ENCODE measurements at regions not wholly inside any gene's neighbourhood (a gene's known extent, or its start where the extent isn't known, plus 50 kb on each side); places are given as distances from the start of the nearest gene placed in this dataset.

DNA sequence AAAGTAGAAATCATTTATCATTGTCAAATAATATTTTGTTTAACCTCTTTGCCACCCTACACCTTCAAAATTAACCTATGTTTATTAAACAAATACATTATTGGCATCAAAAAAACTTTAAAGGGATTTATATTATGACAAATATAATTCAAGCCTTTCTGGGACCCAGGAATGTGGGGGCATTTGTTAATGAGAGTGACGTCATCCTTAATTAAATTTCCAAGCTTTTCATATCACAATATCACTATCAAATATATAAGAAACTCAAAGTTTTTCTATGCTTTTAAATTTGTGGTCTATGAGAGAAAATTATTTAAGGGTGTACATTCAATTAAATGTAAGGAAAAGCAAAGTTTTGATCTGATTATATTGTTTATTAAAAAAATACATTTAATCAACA lies 307.4 kb upstream of the POU3F3 start:
- no peak overlapping the region for H3K27ac ChIP-seq (ENCODE audit: insufficient read depth in 1 of 2, low read depth in 1 of 2, low read length in 2 of 2, poor library complexity in 1 of 2, severe bottlenecking in 2 of 2)
- H3K9me3 ChIP-seq (ENCODE audit: control extremely low read depth in 1 of 5, control insufficient read depth in 4 of 5, insufficient read depth in 2 of 5, low read depth in 1 of 5, low read length in 4 of 5): no peaks in the 10 kb centered on the region
- no peak for DNase-seq
- ChIA-PET POLR2A (no interaction called here), CTCF (no interaction called here)
- no CpG with 5 or more reads among the region's 1 CpG for WGBS (ENCODE audit: insufficient coverage)
- no peak overlapping the region for H3K4me3 ChIP-seq (ENCODE audit: control insufficient read depth in 1 of 7, extremely low read depth in 1 of 7, insufficient read depth in 4 of 7, low read depth in 2 of 7, low read length in 6 of 7)
- H3K4me1 ChIP-seq (ENCODE audit: control extremely low read depth in 1 of 4, control insufficient read depth in 4 of 4, insufficient read depth in 4 of 4, low read length in 3 of 4): no peaks in the 10 kb centered on the region
- H3K36me3 ChIP-seq (ENCODE audit: control insufficient read depth in 4 of 4, insufficient read depth in 4 of 4, low read length in 3 of 4): no peaks in the 10 kb centered on the region
- H3K27me3 ChIP-seq (replicated peaks in 2 of 5; ENCODE audit: control insufficient read depth in 4 of 5, insufficient read depth in 5 of 5, low read length in 4 of 5): no peaks in the 10 kb centered on the region

DNA sequence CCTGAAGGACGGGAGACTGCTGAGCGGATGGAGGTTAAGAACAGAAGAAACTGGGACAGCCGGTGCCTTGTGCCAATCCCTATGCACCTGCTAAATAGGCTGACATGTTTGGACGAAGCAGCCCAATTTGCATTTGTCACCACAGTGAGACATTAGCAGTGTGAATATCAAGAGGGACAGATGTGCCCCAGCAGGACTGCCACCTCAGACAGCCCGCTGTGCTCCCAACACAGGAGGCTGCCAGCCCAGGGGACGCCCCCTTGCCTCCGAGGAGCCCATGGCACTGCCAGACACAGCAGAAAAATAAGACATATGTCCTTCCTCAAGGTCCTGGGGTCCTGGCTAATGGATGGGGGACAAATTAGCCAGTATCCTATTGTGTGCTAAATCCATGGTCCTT lies 306.7 kb upstream of the POU3F3 start:
- H3K4me1 ChIP-seq (ENCODE audit: control extremely low read depth in 1 of 4, control insufficient read depth in 4 of 4, insufficient read depth in 4 of 4, low read length in 3 of 4): no peaks in the 10 kb centered on the region
- H3K9me3 ChIP-seq (ENCODE audit: control extremely low read depth in 1 of 5, control insufficient read depth in 4 of 5, insufficient read depth in 2 of 5, low read depth in 1 of 5, low read length in 4 of 5): no peaks in the 10 kb centered on the region
- H3K36me3 ChIP-seq (ENCODE audit: control insufficient read depth in 4 of 4, insufficient read depth in 4 of 4, low read length in 3 of 4): no peaks in the 10 kb centered on the region
- no peak overlapping the region for H3K27ac ChIP-seq (ENCODE audit: insufficient read depth in 1 of 2, low read depth in 1 of 2, low read length in 2 of 2, poor library complexity in 1 of 2, severe bottlenecking in 2 of 2)
- WGBS (ENCODE audit: insufficient coverage): 93% methylated on average over 7 of the region's 7 CpGs
- POLR2A ChIA-PET: no interaction called here
- CTCF ChIA-PET: no interaction called here
- no peak overlapping the region for H3K4me3 ChIP-seq (ENCODE audit: control insufficient read depth in 1 of 7, extremely low read depth in 1 of 7, insufficient read depth in 4 of 7, low read depth in 2 of 7, low read length in 6 of 7)
- no peaks in the 10 kb centered on the region for H3K27me3 ChIP-seq (replicated peaks in 2 of 5; ENCODE audit: control insufficient read depth in 4 of 5, insufficient read depth in 5 of 5, low read length in 4 of 5)
- DNase-seq: no peak

DNA sequence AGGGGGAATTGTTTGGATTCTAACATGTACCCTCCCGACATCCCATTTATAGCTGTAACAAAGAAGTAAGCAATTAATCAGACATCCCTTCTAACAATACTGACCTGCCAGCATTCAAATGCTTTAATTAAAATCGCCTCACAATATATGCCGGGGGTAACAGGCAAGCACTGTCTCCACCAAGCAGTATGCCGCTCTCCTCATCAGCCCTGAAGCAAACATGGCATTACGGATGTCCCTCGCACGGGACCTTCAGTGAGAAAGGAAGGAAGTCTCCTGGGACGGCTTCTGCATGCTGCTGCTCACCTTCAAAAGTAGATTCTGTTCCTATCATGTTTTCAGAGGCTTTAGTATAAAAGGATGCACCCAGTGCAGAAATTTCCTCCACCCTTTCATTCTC lies 292.7 kb upstream of the POU3F3 start:
- no peak for DNase-seq
- ChIA-PET CTCF (interaction anchor here (1.4 kb wide), 1 partner anchor 12 kb away, joined by 4 read pairs; no protein-coding TSS in a partner anchor), POLR2A (no interaction called here)
- H3K36me3 ChIP-seq (ENCODE audit: control insufficient read depth in 4 of 4, insufficient read depth in 4 of 4, low read length in 3 of 4): no peaks in the 10 kb centered on the region
- H3K9me3 ChIP-seq (ENCODE audit: control extremely low read depth in 1 of 5, control insufficient read depth in 4 of 5, insufficient read depth in 2 of 5, low read depth in 1 of 5, low read length in 4 of 5): no peaks in the 10 kb centered on the region
- WGBS (ENCODE audit: insufficient coverage): 82% methylated on average over 5 of the region's 8 CpGs
- H3K27ac ChIP-seq (ENCODE audit: insufficient read depth in 1 of 2, low read depth in 1 of 2, low read length in 2 of 2, poor library complexity in 1 of 2, severe bottlenecking in 2 of 2): no peak overlapping the region
- H3K27me3 ChIP-seq (replicated peaks in 2 of 5; ENCODE audit: control insufficient read depth in 4 of 5, insufficient read depth in 5 of 5, low read length in 4 of 5): no peaks in the 10 kb centered on the region
- H3K4me1 ChIP-seq (ENCODE audit: control extremely low read depth in 1 of 4, control insufficient read depth in 4 of 4, insufficient read depth in 4 of 4, low read length in 3 of 4): no peaks in the 10 kb centered on the region
- H3K4me3 ChIP-seq (ENCODE audit: control insufficient read depth in 1 of 7, extremely low read depth in 1 of 7, insufficient read depth in 4 of 7, low read depth in 2 of 7, low read length in 6 of 7): no peak overlapping the region

DNA sequence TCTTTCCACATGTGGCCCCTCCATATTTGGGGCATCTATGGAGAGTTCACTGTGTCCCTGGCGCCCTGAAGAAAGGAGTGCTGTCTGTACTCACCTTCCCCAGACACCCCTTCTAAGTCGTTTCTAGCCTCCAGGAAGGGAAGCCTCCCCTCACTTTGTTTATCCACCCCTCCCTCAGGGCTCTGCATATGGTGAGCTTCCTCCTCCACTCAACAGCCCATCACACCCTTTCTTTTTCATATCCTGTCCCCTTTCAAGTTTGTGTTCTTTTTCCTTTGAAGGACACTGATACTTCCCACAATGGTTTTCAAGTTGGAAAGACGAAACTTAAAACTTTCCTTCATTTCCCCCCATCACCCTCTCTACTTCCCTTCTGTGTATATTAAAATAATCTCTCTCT lies 291.4 kb upstream of the POU3F3 start:
- ChIA-PET CTCF (no interaction called here), POLR2A (no interaction called here)
- no peaks in the 10 kb centered on the region for H3K9me3 ChIP-seq (ENCODE audit: control extremely low read depth in 1 of 5, control insufficient read depth in 4 of 5, insufficient read depth in 2 of 5, low read depth in 1 of 5, low read length in 4 of 5)
- H3K36me3 ChIP-seq (ENCODE audit: control insufficient read depth in 4 of 4, insufficient read depth in 4 of 4, low read length in 3 of 4): no peaks in the 10 kb centered on the region
- no peak overlapping the region for H3K4me3 ChIP-seq (ENCODE audit: control insufficient read depth in 1 of 7, extremely low read depth in 1 of 7, insufficient read depth in 4 of 7, low read depth in 2 of 7, low read length in 6 of 7)
- no peaks in the 10 kb centered on the region for H3K4me1 ChIP-seq (ENCODE audit: control extremely low read depth in 1 of 4, control insufficient read depth in 4 of 4, insufficient read depth in 4 of 4, low read length in 3 of 4)
- H3K27ac ChIP-seq (ENCODE audit: insufficient read depth in 1 of 2, low read depth in 1 of 2, low read length in 2 of 2, poor library complexity in 1 of 2, severe bottlenecking in 2 of 2): no peak overlapping the region
- no peak for DNase-seq
- WGBS (ENCODE audit: insufficient coverage): 84% methylated on average over 3 of the region's 3 CpGs
- H3K27me3 ChIP-seq (replicated peaks in 2 of 5; ENCODE audit: control insufficient read depth in 4 of 5, insufficient read depth in 5 of 5, low read length in 4 of 5): no peaks in the 10 kb centered on the region

DNA sequence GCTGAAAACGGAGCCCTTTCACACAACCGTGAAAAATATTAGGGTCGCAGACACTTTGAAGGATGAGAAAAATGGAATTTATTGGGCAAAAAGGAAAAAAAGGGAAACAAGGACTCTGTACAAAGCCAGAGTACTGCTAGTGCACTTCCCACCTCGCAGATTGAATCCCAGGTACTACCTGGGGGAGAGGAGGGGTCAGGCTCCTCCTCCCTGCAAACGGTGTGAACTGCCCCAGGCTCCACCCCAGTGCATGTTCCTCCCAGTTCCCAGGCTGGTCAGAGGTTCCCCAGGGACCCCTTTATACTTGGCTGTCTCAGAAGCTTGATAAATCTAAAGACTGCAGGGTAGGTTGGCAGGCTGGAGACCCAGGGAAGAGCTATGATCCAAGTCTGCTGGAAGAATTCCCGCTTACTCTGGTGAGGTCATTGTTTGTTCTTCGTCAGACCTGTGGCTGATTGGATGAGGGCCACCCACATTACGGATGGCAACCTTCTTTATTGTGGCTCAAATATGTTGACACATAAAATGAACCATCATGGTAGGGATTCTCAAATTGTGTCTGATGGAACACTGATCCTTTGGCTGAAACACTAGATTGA lies 290.4 kb upstream of the POU3F3 start:
- no peaks in the 10 kb centered on the region for H3K4me1 ChIP-seq (ENCODE audit: control extremely low read depth in 1 of 4, control insufficient read depth in 4 of 4, insufficient read depth in 4 of 4, low read length in 3 of 4)
- POLR2A ChIA-PET: interaction anchor here (0.7 kb wide), 1 partner anchor 97 kb away, joined by 3 read pairs; no protein-coding TSS in a partner anchor
- CTCF ChIA-PET: no interaction called here

DNA sequence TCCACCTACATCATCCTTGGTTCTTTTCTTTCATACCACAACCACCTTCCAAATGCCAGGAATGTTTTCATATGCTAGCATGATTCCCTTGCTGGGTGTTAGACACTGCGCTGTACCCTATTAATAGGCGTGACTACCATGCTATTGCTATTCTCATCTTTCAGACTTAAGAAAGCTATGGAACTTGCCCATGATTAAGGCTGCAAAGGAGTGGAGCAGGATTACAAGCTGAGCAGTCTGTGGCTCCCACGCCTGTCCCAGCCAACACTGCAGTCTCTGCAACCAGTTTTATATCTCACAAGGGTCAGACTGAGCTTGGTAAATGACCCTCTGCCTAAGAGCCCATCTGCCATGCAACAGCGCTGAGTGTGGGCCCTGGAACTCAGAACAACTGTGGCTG lies 285.7 kb upstream of the POU3F3 start:
- Histone ChIP-seq H3K27ac (ENCODE audit: insufficient read depth in 1 of 2, low read depth in 1 of 2, low read length in 2 of 2, poor library complexity in 1 of 2, severe bottlenecking in 2 of 2) (no peak overlapping the region), H3K9me3 (ENCODE audit: control extremely low read depth in 1 of 5, control insufficient read depth in 4 of 5, insufficient read depth in 2 of 5, low read depth in 1 of 5, low read length in 4 of 5) (no peaks in the 10 kb centered on the region), H3K36me3 (ENCODE audit: control insufficient read depth in 4 of 4, insufficient read depth in 4 of 4, low read length in 3 of 4) (no peaks in the 10 kb centered on the region), H3K27me3 (replicated peaks in 2 of 5; ENCODE audit: control insufficient read depth in 4 of 5, insufficient read depth in 5 of 5, low read length in 4 of 5) (no peaks in the 10 kb centered on the region), H3K4me1 (ENCODE audit: control extremely low read depth in 1 of 4, control insufficient read depth in 4 of 4, insufficient read depth in 4 of 4, low read length in 3 of 4) (no peaks in the 10 kb centered on the region), H3K4me3 (ENCODE audit: control insufficient read depth in 1 of 7, extremely low read depth in 1 of 7, insufficient read depth in 4 of 7, low read depth in 2 of 7, low read length in 6 of 7) (no peak overlapping the region)
- ChIA-PET CTCF (interaction anchor here (2.0 kb wide), 1 partner anchor 30 kb away, joined by 6 read pairs; no protein-coding TSS in a partner anchor), POLR2A (interaction anchor here (1.1 kb wide), 1 partner anchor 10 kb away, joined by 4 read pairs; no protein-coding TSS in a partner anchor)
- no peak for DNase-seq
- 93% methylated on average over 2 of the region's 4 CpGs for WGBS (ENCODE audit: insufficient coverage)

More for the DNA sequence above, 290.4 kb upstream of the POU3F3 start:
- 98% methylated on average over 6 of the region's 8 CpGs for WGBS (ENCODE audit: insufficient coverage)
- H3K4me3 ChIP-seq (ENCODE audit: control insufficient read depth in 1 of 7, extremely low read depth in 1 of 7, insufficient read depth in 4 of 7, low read depth in 2 of 7, low read length in 6 of 7): no peak overlapping the region
- H3K36me3 ChIP-seq (ENCODE audit: control insufficient read depth in 4 of 4, insufficient read depth in 4 of 4, low read length in 3 of 4): no peaks in the 10 kb centered on the region
- DNase-seq: no peak
- no peaks in the 10 kb centered on the region for H3K27me3 ChIP-seq (replicated peaks in 2 of 5; ENCODE audit: control insufficient read depth in 4 of 5, insufficient read depth in 5 of 5, low read length in 4 of 5)
- no peaks in the 10 kb centered on the region for H3K9me3 ChIP-seq (ENCODE audit: control extremely low read depth in 1 of 5, control insufficient read depth in 4 of 5, insufficient read depth in 2 of 5, low read depth in 1 of 5, low read length in 4 of 5)
- no peak overlapping the region for H3K27ac ChIP-seq (ENCODE audit: insufficient read depth in 1 of 2, low read depth in 1 of 2, low read length in 2 of 2, poor library complexity in 1 of 2, severe bottlenecking in 2 of 2)

DNA sequence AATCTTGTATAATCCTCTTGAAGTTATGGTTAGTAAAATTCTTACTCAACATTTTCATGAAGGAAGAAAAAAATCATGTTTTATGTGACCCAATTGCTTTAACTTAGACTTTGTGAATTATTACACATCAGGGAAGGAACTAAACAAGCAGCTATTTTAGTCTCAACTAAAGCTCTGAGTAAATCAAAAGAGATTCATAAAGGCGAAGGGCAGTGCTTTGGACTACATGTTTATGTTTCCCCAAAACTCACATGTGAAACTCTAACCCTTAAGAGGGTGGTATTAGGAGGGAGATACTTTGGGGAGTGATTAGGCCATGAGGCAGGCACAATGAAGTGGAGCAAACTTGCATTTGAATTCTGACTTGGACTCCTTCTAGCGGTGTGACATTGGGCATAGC lies 283.7 kb upstream of the POU3F3 start:
- CTCF ChIA-PET: interaction anchor here (2.0 kb wide), 1 partner anchor 28 kb away, joined by 6 read pairs; no protein-coding TSS in a partner anchor
- DNase-seq: no peak
- Histone ChIP-seq H3K9me3 (ENCODE audit: control extremely low read depth in 1 of 5, control insufficient read depth in 4 of 5, insufficient read depth in 2 of 5, low read depth in 1 of 5, low read length in 4 of 5) (no peaks in the 10 kb centered on the region), H3K4me1 (ENCODE audit: control extremely low read depth in 1 of 4, control insufficient read depth in 4 of 4, insufficient read depth in 4 of 4, low read length in 3 of 4) (peaks cover 0 to 12% (median 4%) of the 10 kb centered on the region in 4 experiments), H3K27ac (ENCODE audit: insufficient read depth in 1 of 2, low read depth in 1 of 2, low read length in 2 of 2, poor library complexity in 1 of 2, severe bottlenecking in 2 of 2) (no peak overlapping the region), H3K36me3 (ENCODE audit: control insufficient read depth in 4 of 4, insufficient read depth in 4 of 4, low read length in 3 of 4) (no peaks in the 10 kb centered on the region), H3K27me3 (replicated peaks in 2 of 5; ENCODE audit: control insufficient read depth in 4 of 5, insufficient read depth in 5 of 5, low read length in 4 of 5) (no peaks in the 10 kb centered on the region), H3K4me3 (ENCODE audit: control insufficient read depth in 1 of 7, extremely low read depth in 1 of 7, insufficient read depth in 4 of 7, low read depth in 2 of 7, low read length in 6 of 7) (no peak overlapping the region)
- POLR2A ChIA-PET: no interaction called here
- no CpG with 5 or more reads among the region's 2 CpGs for WGBS (ENCODE audit: insufficient coverage)

Measured in common myeloid progenitor, CD34-positive (primary cell).